ENCODE measurements at regions not wholly inside any gene's neighbourhood (a gene's known extent, or its start where the extent isn't known, plus 50 kb on each side); places are given as distances from the start of the nearest gene placed in this dataset.

DNA sequence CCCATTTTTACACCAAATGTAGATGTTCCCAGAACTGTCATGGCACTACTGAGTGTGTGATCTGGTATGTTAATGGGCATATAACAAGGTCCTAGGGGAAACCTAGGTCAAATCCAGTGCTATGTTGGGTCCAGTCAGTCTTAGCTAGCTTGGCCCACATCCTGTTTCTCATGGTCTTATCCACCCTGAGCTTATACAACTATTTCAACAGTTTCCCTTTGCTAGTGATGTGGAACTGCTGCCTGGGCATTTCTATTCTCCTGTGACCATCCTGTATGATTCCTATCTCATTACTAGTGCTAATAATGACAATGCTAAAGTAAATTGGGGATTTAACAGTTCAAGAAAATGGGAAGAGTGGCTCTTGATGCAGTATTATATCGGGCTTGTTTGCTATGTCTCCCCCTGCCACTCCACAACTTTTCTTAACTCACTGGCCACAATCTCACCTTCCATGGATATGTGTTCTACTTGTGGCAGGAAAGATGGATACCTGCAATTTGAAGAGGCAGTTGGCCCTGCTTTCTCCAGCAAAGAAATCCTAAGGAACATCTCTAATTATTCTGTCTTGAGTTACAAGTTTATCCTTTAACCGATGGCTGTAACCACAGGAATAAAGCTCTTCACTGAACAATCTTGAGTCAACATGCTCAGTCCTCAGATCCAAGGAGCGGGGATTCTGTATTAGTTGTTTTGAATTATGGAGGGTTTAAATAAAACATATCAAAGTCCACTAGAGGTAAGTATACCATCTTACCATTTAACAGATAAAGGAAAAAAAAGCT, 707.8 kb downstream of the XPNPEP1 start:
- Histone ChIP-seq H2AFZ (replicated peaks; ENCODE audit: low read length, poor library complexity) (no peak overlapping the region), H3K4me3 (ENCODE audit: insufficient read depth, low read depth, low read length) (no peak overlapping the region), H3K4ac (ENCODE audit: low read depth, low read length) (no peak overlapping the region), H2BK120ac (ENCODE audit: low read depth, low read length) (no peak overlapping the region), H3K4me2 (ENCODE audit: low read depth, low read length) (no peak overlapping the region), H3K14ac (replicated peaks; ENCODE audit: low read depth, low read length) (no peak overlapping the region), H2AK9ac (replicated peaks; ENCODE audit: low read depth, low read length, poor library complexity) (no peak overlapping the region), H3K56ac (ENCODE audit: extremely low read depth, insufficient read depth, low read length) (no peak overlapping the region), H4K8ac (ENCODE audit: low read depth in 2 of 2, low read length in 2 of 2) (no peak overlapping the region), H2BK5ac (ENCODE audit: low read depth, low read length, poor library complexity, severe bottlenecking) (no peak overlapping the region), H2AK5ac (ENCODE audit: low read depth, low read length) (no peak overlapping the region), H3K9me3 (ENCODE audit: control insufficient read depth, insufficient read depth, low read length) (no peaks in the 10 kb centered on the region), H4K5ac (ENCODE audit: low read depth, low read length) (no peak overlapping the region), H4K20me1 (ENCODE audit: insufficient read depth, low read length) (no peaks in the 10 kb centered on the region), H3K9ac (ENCODE audit: low read depth, low read length) (no peak overlapping the region), H2BK15ac (ENCODE audit: low read depth, low read length) (no peak overlapping the region), H3K79me1 (ENCODE audit: low read depth in 1 of 2, low read length in 2 of 2) (no peaks in the 10 kb centered on the region), H3K18ac (ENCODE audit: low read depth, low read length) (no peak overlapping the region), H4K91ac (ENCODE audit: insufficient read depth, low read depth, low read length) (no peak overlapping the region), H3K27me3 (ENCODE audit: control insufficient read depth, insufficient read depth, low read length) (no peaks in the 10 kb centered on the region), H3K4me1 (ENCODE audit: control insufficient read depth, insufficient read depth, low read length) (no peaks in the 10 kb centered on the region), H3K27ac (ENCODE audit: insufficient read depth, low read length) (no peak overlapping the region), H3K9me1 (ENCODE audit: insufficient read depth, low read length) (no peaks in the 10 kb centered on the region), H3K36me3 (ENCODE audit: control insufficient read depth, insufficient read depth, low read length) (no peaks in the 10 kb centered on the region), H3K23ac (ENCODE audit: low read depth, low read length) (no peak overlapping the region), H2BK20ac (ENCODE audit: low read depth, low read length) (peak overlapping the region; percentile 10; the same call in 1 of the 2 replicates)
- WGBS, 2 experiments (ENCODE audit: extremely low coverage in 2 of 2, insufficient read length in 1 of 2): no CpG with 5 or more reads among the region's 3 CpGs
- no TSS peak for BruUV-seq (replicated peaks)
- CTCF ChIA-PET: no interaction called here
- POLR2A ChIA-PET (ENCODE audit: unreplicated experiment): no interaction called here
- DNase-seq: no peak
- intact Hi-C loops (cut with micrococcal nuclease): no loop called here
- dilution Hi-C loops (cut with HindIII; ENCODE audit: low sequenced_read_pairs, unreplicated experiment): no loop called here
- ATAC-seq (ENCODE audit: low read depth): no peak
- in situ Hi-C loops (cut with MboI; ENCODE audit: low sequenced_read_pairs): no loop called here
- TF ChIP-seq RCOR1 (IDR thresholded peaks at IDR 0.05; ENCODE audit: insufficient replicate concordance, low read length) (no peak), NFE2L2 (IDR thresholded peaks at IDR 0.05; ENCODE audit: low read depth, low read length) (no peak), BHLHE40 (IDR thresholded peaks at IDR 0.05; ENCODE audit: low read depth, low read length) (no peak), MAFK (IDR thresholded peaks at IDR 0.05; ENCODE audit: low read depth, low read length) (no peak), CEBPB (IDR thresholded peaks at IDR 0.05; ENCODE audit: low read depth, low read length) (no peak), POLR2A (IDR thresholded peaks at IDR 0.05; ENCODE audit: low read depth, low read length) (no peak), MXI1 (IDR thresholded peaks at IDR 0.05; ENCODE audit: borderline replicate concordance, low read depth, low read length) (no peak), RFX5 (IDR thresholded peaks at IDR 0.05; ENCODE audit: low read depth, low read length) (no peak), RAD21 (IDR thresholded peaks at IDR 0.05; ENCODE audit: low read length) (no peak), SMC3 (IDR thresholded peaks at IDR 0.05; ENCODE audit: low read depth, low read length) (no peak), FOS (IDR thresholded peaks at IDR 0.05; ENCODE audit: low read depth, low read length) (no peak), CHD1 (IDR thresholded peaks at IDR 0.05; ENCODE audit: low read depth, low read length) (no peak), MAZ (IDR thresholded peaks at IDR 0.05; ENCODE audit: borderline replicate concordance, low read depth, low read length) (no peak)
- TF ChIP-seq, protein P1, sequence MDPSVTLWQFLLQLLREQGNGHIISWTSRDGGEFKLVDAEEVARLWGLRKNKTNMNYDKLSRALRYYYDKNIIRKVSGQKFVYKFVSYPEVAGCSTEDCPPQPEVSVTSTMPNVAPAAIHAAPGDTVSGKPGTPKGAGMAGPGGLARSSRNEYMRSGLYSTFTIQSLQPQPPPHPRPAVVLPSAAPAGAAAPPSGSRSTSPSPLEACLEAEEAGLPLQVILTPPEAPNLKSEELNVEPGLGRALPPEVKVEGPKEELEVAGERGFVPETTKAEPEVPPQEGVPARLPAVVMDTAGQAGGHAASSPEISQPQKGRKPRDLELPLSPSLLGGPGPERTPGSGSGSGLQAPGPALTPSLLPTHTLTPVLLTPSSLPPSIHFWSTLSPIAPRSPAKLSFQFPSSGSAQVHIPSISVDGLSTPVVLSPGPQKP (IDR thresholded peaks at IDR 0.05; ENCODE audit: borderline replicate concordance, low read depth, low read length): no peak
- TF ChIP-seq, protein P2, sequence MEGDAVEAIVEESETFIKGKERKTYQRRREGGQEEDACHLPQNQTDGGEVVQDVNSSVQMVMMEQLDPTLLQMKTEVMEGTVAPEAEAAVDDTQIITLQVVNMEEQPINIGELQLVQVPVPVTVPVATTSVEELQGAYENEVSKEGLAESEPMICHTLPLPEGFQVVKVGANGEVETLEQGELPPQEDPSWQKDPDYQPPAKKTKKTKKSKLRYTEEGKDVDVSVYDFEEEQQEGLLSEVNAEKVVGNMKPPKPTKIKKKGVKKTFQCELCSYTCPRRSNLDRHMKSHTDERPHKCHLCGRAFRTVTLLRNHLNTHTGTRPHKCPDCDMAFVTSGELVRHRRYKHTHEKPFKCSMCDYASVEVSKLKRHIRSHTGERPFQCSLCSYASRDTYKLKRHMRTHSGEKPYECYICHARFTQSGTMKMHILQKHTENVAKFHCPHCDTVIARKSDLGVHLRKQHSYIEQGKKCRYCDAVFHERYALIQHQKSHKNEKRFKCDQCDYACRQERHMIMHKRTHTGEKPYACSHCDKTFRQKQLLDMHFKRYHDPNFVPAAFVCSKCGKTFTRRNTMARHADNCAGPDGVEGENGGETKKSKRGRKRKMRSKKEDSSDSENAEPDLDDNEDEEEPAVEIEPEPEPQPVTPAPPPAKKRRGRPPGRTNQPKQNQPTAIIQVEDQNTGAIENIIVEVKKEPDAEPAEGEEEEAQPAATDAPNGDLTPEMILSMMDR (conservative IDR thresholded peaks at IDR 0.05; ENCODE audit: low read depth, low read length): no peak
- TF ChIP-seq, protein P3, sequence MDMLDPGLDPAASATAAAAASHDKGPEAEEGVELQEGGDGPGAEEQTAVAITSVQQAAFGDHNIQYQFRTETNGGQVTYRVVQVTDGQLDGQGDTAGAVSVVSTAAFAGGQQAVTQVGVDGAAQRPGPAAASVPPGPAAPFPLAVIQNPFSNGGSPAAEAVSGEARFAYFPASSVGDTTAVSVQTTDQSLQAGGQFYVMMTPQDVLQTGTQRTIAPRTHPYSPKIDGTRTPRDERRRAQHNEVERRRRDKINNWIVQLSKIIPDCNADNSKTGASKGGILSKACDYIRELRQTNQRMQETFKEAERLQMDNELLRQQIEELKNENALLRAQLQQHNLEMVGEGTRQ (IDR thresholded peaks at IDR 0.05; ENCODE audit: low read depth, low read length): no peak

Measured in IMR-90 (cell line).